IPS DF 4.7 (cell line): ENCODE measurements at regions not wholly inside any gene's neighbourhood (a gene's known extent, or its start where the extent isn't known, plus 50 kb on each side); places are given as distances from the start of the nearest gene placed in this dataset.

Experiments used
- DNase-seq: peaks from one replicate; pipeline ENCODE4 v3.0.0-alpha.2; 2013; ENCODE audit warnings: low spot score; ENCODE audit errors: extremely low read depth

GRCh38 chr13:74528734-74529513 lies 394.7 kb upstream of the KLF12 start:
- no peak for DNase-seq

- no peak for DNase-seq
Observed at GRCh38 chr13:74523057-74523456, 388.9 kb upstream of the KLF12 start.

- DNase-seq, result no peak
Observed at GRCh38 chr13:74511523-74511922, 377.3 kb upstream of the KLF12 start.

- DNase-seq, result no peak
Observed at GRCh38 chr13:74487091-74487722, 353.0 kb upstream of the KLF12 start.

GRCh38 chr13:74485757-74486156 lies 351.6 kb upstream of the KLF12 start:
- DNase-seq, result no peak

GRCh38 chr13:74479124-74479523 lies 344.9 kb upstream of the KLF12 start:
- no peak for DNase-seq

- DNase-seq, result no peak
Observed at GRCh38 chr13:74476788-74477187, 342.6 kb upstream of the KLF12 start.

GRCh38 chr13:74476365-74476764 lies 342.2 kb upstream of the KLF12 start:
- no peak for DNase-seq

- no peak for DNase-seq
Observed at GRCh38 chr13:74466864-74467263, 332.7 kb upstream of the KLF12 start.

- DNase-seq, result no peak
Observed at GRCh38 chr13:74466020-74466419, 331.8 kb upstream of the KLF12 start.

- no peak for DNase-seq
Observed at GRCh38 chr13:74465271-74465670, 331.1 kb upstream of the KLF12 start.

- no peak for DNase-seq
Observed at GRCh38 chr13:74464670-74465069, 330.5 kb upstream of the KLF12 start.

- DNase-seq, result no peak
Observed at GRCh38 chr13:74461011-74461410, 326.8 kb upstream of the KLF12 start.

GRCh38 chr13:74452881-74453280 lies 318.7 kb upstream of the KLF12 start:
- no peak for DNase-seq

- DNase-seq, result no peak
Observed at GRCh38 chr13:74452176-74452575, 318.0 kb upstream of the KLF12 start.

- DNase-seq, result no peak
Observed at GRCh38 chr13:74450964-74451363, 316.8 kb upstream of the KLF12 start.

- no peak for DNase-seq
Observed at GRCh38 chr13:74450525-74450845, 316.3 kb upstream of the KLF12 start.

GRCh38 chr13:74449811-74450524 lies 315.8 kb upstream of the KLF12 start:
- no peak for DNase-seq

- no peak for DNase-seq
Observed at GRCh38 chr13:74444864-74445479, 310.8 kb upstream of the KLF12 start.

GRCh38 chr13:74444161-74444571 lies 310.0 kb upstream of the KLF12 start:
- no peak for DNase-seq

- DNase-seq, result no peak
Observed at GRCh38 chr13:74443631-74444030, 309.4 kb upstream of the KLF12 start.

GRCh38 chr13:74442751-74443150 lies 308.5 kb upstream of the KLF12 start:
- DNase-seq, result no peak
